Astrocyte of the cerebellum (primary cell): ENCODE measurements at regions not wholly inside any gene's neighbourhood (a gene's known extent, or its start where the extent isn't known, plus 50 kb on each side); places are given as distances from the start of the nearest gene placed in this dataset.
"Not testable (repeated sequence)": the region's sequence is repeated elsewhere in the genome, so short reads cannot be mapped to it uniquely, and the experiment has no call there.

Source experiments
- DNase-seq: peaks from one replicate; pipeline ENCODE4 v3.0.0-alpha.2; 2011; ENCODE audit warnings: low read depth
- H3K4me3 ChIP-seq: 2 replicates; pipeline ENCODE4 v1.5.1; 2011; ENCODE audit warnings: mild to moderate bottlenecking, low read depth, low read length, moderate library complexity
- in situ Hi-C: cut with HindIII; loops from 2 replicates; pipeline ENCODE4 v1.10.0; 2017; ENCODE audit warnings: low sequenced_read_pairs
- TF ChIP-seq, protein P1 (sequence below): IDR thresholded peaks from 2 replicates; pipeline ENCODE4 v1.5.1; 2012; ENCODE audit warnings: low read length, low read depth, moderate library complexity, mild to moderate bottlenecking; ENCODE audit errors: missing control alignments

DNA sequence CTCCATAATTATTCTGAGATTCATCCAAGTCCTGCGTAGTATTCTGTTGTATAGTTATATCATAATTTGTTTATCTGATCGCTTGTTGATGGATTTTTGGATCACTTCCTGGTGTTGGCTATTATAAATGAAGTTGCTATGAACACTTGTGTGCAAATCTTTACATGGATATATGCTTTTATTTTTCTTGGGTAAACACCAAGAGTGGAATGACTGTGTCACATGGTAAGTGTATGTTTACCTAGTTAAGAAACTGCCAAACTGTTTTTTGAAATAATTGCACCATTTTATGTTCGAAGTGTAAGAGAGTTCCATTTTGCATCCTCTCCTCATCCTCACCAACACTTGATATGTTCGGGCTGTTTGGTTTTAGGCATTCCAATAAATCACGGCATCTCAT lies 360.4 kb upstream of the FRG2C start:
- no peak overlapping the region for H3K4me3 ChIP-seq
- in situ Hi-C loops: no loop called here
- TF ChIP-seq, protein P1, sequence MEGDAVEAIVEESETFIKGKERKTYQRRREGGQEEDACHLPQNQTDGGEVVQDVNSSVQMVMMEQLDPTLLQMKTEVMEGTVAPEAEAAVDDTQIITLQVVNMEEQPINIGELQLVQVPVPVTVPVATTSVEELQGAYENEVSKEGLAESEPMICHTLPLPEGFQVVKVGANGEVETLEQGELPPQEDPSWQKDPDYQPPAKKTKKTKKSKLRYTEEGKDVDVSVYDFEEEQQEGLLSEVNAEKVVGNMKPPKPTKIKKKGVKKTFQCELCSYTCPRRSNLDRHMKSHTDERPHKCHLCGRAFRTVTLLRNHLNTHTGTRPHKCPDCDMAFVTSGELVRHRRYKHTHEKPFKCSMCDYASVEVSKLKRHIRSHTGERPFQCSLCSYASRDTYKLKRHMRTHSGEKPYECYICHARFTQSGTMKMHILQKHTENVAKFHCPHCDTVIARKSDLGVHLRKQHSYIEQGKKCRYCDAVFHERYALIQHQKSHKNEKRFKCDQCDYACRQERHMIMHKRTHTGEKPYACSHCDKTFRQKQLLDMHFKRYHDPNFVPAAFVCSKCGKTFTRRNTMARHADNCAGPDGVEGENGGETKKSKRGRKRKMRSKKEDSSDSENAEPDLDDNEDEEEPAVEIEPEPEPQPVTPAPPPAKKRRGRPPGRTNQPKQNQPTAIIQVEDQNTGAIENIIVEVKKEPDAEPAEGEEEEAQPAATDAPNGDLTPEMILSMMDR: no peak
- no peak for DNase-seq

DNA sequence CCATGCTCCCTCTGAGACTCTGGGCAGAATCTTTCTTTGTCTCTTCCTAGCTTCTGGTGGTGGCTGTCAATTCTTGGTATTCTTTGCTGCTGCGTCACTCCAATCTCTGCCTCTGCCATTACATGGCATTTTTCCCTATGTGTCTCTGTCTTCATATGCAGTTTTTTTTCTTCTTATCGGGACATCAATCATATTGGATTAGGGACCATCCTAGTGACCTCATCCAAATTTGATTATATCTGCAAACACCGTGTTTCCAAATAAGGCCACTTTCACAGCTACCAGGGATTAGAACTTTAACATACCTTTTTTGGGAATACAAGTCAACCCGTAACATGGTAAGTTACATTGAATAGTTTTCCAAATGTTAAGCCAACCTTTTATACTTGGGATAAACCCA lies 358.2 kb upstream of the FRG2C start:
- no peak for DNase-seq
- H3K4me3 ChIP-seq: no peak overlapping the region
- TF ChIP-seq, protein P1: no peak
- in situ Hi-C loops: no loop called here

DNA sequence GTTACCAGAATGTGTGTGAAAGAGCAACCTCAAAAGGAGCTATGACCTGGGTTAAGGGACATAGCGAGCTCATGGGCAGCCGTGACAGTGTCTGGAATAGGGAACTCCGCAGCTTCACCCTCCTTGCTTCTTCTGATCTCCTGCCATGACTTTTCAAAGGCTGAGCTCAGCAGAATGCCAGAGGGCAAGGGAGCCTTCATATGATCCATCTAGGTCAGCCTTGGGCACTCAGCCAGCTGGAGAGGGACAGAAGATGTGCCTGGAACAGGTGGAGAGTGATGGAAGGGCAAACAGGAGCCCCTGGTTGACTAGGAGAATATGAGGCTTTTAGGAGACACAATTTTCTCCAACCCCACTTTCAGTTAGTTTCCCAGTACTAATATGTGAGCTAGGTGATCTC lies 352.8 kb upstream of the FRG2C start:
- DNase-seq, H3K4me3 ChIP-seq, in situ Hi-C loops: not testable (repeated sequence)

DNA sequence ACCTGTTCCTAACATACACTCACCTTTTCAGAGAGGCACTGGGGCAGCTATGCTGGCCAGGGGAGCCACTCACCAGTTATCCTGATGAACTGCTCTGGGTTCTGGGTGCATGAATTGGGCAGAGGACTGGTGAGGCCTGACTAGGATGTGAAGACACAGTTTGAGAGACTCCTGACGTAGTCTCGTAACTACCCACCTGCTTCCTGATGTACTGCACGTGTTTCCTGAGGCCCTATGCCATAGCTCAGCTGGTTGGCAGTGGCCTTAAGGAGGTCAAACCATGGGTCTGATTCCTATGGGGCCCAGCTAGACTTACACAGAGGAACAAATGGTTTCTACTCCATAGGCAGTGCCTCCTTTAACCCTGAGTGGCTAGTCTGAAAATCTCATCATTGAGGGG lies 351.7 kb upstream of the FRG2C start:
- DNase-seq, in situ Hi-C loops, H3K4me3 ChIP-seq: not testable (repeated sequence)

DNA sequence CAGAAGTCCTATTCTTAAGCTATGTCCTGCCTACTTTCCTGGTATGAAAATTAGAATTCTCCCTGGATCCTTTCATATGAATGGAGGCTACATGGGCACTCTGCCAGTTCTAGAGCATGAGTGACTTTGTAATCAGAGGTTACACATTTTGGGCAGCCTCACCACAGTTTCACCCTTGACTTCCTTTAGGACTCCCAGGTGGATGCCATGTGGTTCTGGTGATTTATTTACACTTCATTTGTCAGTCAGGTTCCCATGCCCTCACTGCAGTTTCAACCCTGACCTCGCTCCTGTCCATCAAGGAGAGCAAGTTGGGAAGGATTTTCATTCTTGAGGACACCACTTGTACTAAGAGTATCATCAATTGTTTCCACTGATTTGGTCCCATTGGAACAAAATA lies 344.4 kb upstream of the FRG2C start:
- DNase-seq, in situ Hi-C loops, H3K4me3 ChIP-seq: not testable (repeated sequence)

DNA sequence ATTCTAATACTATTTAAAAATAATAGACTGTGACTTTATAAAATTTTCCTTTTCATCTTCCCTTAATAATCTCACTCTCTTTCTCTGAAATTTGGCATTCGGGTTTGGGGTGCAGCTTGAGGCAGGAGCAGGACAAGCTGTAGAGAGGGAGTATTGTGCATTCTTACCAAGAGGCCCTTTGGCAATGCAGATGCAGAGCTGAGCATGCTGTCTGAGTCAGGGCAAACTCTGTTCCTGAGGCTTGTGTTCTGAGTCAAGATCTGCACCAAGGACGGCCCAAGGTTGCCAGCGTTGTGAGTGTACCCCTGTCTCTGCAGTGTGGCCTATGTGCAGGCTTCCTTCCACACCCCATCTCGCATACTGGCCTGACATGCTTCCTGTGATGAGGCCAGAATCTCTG lies 343.8 kb upstream of the FRG2C start:
- in situ Hi-C loops: no loop called here
- TF ChIP-seq, protein P1: no peak

DNA sequence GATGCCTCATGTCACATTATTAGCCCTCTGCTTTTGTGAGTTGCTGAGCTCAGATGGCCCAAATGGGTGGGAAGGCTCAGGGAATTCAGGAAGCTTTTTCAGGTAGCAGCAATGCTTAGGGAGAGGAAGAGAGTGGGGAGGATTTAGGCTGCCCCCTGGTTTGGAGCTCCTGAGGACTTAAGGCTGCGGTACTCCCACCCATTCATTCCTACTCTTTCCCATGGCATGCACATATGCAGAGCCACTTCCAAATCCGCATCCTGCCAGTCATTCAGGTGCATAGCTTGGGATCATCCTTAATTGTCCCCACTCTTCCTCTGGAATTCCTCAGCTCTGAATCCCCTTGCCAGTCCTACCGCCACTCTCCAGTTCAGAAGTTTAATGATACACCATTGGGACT lies 343.1 kb upstream of the FRG2C start:
- no peak for DNase-seq
- in situ Hi-C loops: no loop called here

More for the DNA sequence above, 343.8 kb upstream of the FRG2C start:
- H3K4me3 ChIP-seq: no peak overlapping the region
- no peak for DNase-seq

DNA sequence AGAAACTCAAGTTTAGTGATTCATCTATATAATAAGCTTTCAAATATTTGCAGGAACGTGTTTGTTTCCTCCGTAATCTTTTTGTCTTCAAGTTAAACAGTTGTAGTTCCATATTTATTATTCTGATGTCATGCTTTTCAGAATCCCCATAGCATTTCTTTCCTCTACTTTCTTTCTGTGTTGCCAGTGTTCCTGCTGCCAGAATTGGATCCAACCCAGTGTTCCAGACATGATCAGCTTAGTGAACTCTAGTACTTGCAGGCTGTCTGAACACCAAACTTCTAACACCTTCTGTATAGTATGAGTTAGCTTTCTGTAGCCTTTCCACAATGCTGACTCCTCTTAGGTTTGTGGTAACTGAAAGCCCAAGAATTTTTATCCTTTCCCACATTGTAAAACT lies 340.2 kb upstream of the FRG2C start:
- H3K4me3 ChIP-seq, DNase-seq, in situ Hi-C loops: not testable (repeated sequence)

More for the DNA sequence above, 343.1 kb upstream of the FRG2C start:
- TF ChIP-seq, protein P1: no peak
- no peak overlapping the region for H3K4me3 ChIP-seq

DNA sequence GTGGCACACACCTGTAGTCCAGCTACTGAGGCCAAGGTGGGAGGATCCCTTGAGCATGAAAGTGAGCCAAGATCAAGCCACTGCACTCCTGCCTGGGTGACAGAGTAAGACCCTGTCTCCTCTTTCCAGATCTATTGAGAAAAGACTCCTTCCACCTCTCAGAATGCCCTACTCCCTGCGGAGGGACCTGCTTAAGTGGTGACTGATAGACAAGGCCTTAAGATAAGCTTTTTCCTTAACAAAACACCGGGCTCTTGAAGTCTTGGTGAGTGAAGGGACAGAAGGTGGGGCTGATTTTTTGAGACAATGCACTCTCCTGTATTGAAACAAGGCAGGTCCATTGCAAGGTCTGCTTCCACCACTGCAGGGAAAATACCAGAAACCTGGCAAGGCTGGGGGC lies 338.4 kb upstream of the FRG2C start:
- TF ChIP-seq, protein P1: no peak
- in situ Hi-C loops: no loop called here
- no peak for DNase-seq
- H3K4me3 ChIP-seq: no peak overlapping the region
